GM20000 (cell line): ENCODE measurements at regions not wholly inside any gene's neighbourhood (a gene's known extent, or its start where the extent isn't known, plus 50 kb on each side); places are given as distances from the start of the nearest gene placed in this dataset.

Source experiments
- DNase-seq: peaks from one replicate; pipeline ENCODE4 v3.0.0; 2012; ENCODE audit warnings: low spot score
- TF ChIP-seq, protein P1 (sequence below): IDR thresholded peaks from 2 replicates; pipeline ENCODE4 v1.5.1; 2012; ENCODE audit warnings: mild to moderate bottlenecking, control low read depth; ENCODE audit errors: extremely low read depth, missing control alignments

DNA sequence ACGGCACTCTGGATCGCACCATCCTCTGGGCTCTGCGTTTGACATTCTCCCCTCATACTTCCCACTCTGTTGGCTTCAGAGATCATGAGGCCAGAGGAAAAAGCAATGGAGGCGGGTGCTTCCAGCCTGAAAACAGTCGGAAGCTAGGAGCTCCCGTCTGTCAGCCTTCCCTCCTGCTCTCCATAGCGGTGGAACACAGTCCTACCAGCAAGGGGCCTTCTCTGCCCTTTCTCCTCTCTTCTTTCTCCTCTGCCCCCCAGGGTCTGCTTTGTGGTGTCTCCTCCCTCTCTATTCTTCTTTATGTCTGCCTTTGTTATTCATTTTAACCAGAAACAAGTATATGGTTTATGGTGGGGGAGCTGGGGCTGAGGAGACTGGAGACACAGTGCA lies 152.5 kb upstream of the NFIB start:
- DNase-seq, result no peak
- TF ChIP-seq, protein P1, sequence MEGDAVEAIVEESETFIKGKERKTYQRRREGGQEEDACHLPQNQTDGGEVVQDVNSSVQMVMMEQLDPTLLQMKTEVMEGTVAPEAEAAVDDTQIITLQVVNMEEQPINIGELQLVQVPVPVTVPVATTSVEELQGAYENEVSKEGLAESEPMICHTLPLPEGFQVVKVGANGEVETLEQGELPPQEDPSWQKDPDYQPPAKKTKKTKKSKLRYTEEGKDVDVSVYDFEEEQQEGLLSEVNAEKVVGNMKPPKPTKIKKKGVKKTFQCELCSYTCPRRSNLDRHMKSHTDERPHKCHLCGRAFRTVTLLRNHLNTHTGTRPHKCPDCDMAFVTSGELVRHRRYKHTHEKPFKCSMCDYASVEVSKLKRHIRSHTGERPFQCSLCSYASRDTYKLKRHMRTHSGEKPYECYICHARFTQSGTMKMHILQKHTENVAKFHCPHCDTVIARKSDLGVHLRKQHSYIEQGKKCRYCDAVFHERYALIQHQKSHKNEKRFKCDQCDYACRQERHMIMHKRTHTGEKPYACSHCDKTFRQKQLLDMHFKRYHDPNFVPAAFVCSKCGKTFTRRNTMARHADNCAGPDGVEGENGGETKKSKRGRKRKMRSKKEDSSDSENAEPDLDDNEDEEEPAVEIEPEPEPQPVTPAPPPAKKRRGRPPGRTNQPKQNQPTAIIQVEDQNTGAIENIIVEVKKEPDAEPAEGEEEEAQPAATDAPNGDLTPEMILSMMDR, result no peak

GRCh38 chr9:14462950-14463349 lies 149.0 kb upstream of the NFIB start:
- no peak for DNase-seq
- TF ChIP-seq, protein P1, result no peak

DNA sequence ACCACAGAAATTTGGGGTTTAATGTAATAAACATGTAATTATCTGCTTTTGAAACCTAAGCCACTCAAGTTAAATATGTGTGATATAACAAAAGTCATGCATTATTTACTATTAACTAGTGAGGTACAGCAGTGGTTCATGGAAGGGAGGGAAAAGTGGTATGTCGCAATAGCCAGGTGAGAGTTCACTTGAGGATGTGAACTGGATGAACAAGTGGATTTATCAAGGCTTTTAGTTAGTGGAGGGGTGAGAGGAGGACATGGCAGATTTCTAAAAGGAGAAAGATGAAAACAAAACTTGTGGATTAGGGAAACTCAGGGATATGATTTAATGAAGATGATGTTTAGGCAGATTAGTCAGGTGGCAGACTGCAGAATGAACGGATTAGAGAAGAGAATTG lies 141.3 kb upstream of the NFIB start:
- TF ChIP-seq, protein P1, result no peak
- DNase-seq, result no peak

- TF ChIP-seq, protein P1, result no peak
- no peak for DNase-seq
Observed at GRCh38 chr9:14453286-14453685, 139.3 kb upstream of the NFIB start.

DNA sequence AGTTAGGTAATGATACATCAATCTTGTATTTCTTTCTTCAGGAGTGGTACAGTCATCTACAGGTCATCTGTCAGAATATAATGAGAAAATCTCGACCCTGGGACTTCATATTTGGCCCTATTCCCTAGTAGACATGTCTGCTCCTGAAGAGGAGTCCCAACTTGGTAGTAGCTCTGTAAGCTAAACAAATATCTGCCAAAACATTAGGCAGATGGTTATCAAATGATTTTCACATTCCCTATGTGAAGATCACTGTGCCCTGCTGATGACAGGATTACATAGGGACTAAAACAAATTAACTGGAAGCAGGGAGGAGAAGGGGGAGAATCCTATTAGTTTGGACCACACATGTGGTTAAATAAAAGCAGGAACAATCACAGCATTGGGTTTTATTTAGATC lies 138.6 kb upstream of the NFIB start:
- no peak for DNase-seq
- TF ChIP-seq, protein P1, result no peak

- TF ChIP-seq, protein P1, result no peak
- DNase-seq, result peak; percentile 13
Observed at GRCh38 chr9:14451949-14452348, 138.0 kb upstream of the NFIB start.

DNA sequence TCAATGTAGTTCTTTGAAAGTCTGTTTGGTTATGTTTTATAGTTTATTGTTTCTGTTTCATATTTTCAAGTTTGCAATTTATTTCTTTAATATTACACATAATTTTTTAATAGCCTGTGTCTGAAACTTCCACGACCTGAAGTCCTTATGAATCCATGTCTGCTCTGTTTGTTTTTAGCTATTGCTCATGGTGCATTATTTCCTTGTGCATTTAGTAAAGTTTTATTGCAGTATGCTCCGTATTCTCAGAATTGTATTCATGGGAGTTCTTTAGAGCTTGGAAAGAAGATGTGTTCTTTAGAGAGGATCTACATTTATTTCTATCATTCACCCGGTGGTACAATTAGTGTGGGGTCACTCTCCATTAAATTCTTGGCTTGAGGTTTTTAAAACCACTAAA lies 133.2 kb upstream of the NFIB start:
- DNase-seq, result no peak
- TF ChIP-seq, protein P1, result no peak
